NOMO-1 treated with dmso at 0.1 percent for 144 hours (cell line): ENCODE measurements at regions not wholly inside any gene's neighbourhood (a gene's known extent, or its start where the extent isn't known, plus 50 kb on each side); places are given as distances from the start of the nearest gene placed in this dataset.
"Not testable (repeated sequence)": the region's sequence is repeated elsewhere in the genome, so short reads cannot be mapped to it uniquely, and the experiment has no call there.

Experiments
- DNase-seq: peaks from one replicate; lab custom pipeline; 2025; ENCODE audit not compliant: unreplicated experiment; lab: John Stamatoyannopoulos, UW

DNA sequence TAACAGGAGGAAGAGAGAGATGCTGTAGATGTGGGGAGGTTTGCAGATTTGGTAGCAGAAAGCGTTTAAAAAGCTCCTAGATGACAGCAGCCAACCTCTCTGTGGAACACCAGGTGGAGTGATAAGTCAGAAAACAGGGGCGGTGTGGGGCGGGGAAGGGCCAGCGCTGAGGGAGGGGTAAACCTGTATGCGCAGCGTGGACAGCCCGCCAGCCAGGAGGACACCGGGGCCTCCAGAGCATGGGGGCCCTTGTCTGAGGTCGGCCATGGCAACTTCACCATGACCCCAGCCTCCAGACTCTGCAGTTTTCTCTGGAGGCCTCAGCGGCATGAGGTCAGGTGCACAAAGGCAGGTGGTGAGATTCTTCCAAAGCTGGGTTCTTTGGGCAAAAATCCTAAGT lies 423.7 kb downstream of the BRD1 start:
- no peak for DNase-seq

DNA sequence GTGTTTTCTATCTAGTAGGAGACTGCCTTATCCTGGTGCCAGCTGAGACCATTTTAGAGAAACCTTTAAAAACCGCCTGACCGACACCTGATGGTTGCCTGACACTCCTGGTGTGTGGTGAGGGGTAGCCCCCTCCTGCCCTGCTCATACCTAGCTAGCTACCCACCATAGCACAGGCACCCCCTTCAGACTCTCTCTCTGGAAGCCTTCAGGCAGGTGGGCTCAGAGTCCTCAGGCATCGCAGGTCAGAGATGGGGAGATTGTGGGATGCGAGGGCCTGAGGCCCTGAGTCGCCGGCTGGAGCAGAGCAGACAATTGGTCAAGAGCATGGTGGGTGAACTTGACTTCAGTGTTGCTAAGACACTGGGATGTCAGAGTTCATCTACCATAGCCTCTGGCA lies 424.6 kb downstream of the BRD1 start:
- DNase-seq: no peak

DNA sequence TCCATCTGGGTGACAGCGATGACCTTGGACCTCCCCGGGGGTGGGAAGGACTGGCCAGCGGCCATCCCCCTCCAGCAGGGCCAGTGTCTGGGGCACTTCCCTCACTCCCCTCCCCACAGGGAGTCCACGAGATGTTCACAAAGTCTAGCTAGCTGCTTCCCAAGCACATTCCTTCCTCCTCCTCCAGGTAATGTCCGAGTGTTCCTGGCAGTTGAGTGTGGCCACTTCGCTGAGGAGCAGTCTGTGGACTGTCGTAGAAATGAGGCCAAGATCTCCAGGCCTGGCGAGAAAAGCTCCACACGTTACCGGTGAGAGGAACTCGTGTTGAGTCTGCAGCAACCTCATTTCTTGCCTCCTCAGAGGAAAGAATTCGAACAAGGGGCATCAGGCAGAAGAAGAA lies 425.5 kb downstream of the BRD1 start:
- no peak for DNase-seq

DNA sequence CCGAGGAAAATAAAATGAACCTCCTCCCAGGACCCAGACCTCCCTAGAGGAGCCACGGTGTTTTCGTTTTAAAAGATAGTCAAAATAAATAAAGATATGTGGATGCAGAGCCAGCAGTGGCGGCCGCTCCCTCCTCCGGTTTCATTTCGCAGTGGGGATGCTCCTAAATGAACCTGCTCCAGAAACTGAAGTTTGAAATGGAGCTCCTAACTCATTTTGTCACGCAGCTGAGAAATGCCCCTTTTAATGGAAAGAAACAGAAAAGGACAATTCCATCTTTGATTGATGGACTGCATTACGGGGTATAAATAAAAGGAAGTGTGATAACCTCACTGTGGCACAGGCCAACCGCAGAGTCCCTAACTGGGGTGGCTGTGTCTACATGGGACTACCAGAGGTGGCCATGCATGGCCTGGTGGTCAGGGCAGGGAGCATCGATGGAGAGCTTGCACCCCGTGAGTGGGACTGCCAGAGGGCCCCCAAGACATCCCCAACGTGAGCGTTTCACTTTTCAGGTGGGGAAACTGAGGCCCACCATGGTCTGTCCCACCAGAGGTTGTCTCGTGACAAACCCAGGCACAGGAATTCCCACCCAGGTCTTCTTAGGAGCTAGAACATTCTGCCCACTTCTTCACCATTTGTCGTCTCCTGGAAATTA lies 426.6 kb downstream of the BRD1 start:
- no peak for DNase-seq

DNA sequence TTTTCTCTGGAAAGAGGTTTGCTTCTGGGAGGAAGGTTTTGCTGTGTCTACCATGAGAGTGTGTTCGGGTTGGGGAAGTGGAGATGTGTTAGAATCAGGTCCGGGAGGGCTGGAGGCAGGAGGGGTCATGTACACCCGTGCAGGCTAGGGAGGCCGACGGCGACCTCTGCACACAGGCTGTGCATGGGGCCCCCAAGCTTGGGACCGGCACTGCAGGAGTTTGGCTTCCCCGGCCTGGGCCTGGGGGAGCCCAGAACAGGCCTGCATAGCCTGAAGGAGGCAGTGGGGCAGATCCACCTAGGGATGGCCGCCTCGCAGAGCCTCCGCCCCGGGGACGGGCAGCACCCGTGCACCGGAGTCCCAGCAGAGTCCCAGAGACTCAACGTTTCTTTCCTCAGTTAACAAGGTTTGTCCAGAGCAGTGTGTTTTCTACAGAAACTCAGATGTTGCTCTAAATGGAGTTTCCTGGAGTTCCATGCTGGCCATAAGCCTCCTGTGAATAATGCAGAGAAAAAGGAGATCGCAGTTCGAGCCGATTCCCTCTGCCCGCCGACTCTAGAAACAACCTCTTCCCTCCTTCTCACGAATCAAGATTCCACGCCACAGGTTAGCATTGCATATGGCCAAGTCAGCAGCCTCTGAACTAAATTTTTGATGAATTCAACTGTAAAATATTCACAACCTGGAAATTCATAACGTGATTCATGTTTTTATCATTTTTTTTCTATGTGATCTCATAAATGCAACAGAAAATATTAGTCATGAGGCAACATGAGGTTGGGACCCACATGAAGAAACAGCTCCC lies 427.3 kb downstream of the BRD1 start:
- no peak for DNase-seq

DNA sequence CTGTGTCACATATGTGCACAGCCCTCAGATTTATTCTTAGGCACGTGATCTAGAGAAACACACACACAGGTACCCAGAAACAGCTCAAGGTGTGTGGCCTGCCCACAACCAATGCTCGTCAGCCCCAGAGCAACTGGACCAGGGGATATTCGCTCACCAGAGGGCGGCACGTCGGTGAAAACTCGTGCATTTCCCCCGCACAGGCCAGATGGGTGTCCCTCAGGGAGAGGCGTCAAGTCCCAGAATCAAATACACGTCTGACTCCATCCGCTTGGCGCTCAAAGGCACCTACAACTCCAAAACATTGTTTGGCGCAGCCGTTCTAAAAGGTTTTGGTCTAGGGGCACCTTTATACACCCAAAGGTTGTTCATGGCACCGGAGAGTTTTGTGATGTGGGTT lies 429.0 kb downstream of the BRD1 start:
- DNase-seq: no peak

DNA sequence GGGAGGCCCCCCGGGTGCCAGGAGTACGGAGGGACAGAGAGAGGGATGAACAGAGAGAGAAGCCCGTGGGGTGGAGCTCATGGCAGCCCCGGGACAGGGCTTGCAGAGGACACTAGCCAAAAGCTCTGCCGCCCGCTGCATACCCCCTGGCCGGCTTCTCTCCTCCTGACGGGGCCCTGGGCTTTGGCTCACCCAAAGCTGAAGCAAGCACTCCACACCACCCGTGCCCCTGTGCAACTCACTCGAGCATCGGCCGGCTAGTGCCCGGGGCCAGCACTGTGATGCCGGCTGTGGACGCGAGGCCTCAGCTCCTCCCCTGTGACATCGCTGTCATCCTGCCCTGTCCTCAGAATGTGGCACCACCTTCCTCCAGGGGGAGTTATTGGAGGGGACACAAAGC lies 429.6 kb downstream of the BRD1 start:
- DNase-seq: no peak

DNA sequence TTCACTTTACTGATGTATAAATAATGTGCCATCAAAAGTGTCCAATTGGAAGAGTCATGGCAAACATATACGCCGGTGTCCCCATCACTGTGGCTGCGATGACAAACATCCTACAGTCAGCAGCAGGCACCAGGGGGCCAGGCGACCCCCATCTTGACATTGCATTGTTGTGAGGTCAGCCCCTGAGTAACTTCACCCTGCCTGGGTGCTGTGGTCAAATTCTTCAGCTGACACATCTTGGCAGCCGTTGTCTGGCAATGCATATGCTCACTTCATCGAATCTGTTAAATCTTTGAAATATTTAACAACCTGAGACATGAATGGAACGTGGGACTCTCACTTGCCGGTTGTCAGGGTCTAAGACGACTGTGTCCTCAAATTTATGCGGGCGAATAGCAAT lies 430.9 kb downstream of the BRD1 start:
- DNase-seq: no peak

DNA sequence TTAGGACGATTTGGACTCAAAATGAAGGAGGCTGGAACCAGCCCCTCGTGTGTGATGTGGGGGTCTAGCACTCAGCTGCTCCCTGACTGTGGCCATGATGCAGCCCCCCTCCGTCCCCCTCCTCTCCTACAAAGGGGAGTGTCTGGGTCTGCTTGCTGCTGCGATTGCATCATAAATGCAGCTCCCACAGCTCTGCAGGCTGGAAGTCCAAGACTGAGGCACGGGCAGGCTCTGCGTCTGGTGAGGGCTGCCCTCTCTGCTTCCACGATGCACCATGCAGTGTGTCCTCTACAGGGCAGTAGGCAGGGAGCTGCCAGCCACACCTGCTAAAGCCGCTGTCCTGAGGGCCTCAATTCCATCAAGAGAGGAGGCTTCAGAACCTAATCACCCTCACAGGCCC lies 432.1 kb downstream of the BRD1 start:
- no peak for DNase-seq

DNA sequence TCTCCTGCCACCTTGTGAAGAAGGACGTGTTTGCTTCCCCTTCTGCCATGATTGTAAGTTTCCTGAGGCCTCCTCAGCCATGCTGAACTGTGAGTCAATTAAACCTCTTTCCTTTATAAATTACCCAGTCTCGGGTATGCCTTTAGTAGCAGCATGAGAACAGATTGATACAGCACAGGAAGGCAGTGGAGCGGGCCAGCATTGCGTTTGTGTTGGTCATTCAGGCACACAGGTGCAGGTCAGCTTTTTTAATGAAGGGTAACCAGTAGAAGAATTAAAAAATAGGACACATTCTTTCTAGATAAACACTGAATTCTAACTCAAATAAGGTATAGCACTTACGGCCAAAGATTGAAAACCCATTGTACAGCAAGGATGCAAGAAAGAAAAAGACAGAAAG lies 432.6 kb downstream of the BRD1 start:
- not testable (repeated sequence) for DNase-seq

DNA sequence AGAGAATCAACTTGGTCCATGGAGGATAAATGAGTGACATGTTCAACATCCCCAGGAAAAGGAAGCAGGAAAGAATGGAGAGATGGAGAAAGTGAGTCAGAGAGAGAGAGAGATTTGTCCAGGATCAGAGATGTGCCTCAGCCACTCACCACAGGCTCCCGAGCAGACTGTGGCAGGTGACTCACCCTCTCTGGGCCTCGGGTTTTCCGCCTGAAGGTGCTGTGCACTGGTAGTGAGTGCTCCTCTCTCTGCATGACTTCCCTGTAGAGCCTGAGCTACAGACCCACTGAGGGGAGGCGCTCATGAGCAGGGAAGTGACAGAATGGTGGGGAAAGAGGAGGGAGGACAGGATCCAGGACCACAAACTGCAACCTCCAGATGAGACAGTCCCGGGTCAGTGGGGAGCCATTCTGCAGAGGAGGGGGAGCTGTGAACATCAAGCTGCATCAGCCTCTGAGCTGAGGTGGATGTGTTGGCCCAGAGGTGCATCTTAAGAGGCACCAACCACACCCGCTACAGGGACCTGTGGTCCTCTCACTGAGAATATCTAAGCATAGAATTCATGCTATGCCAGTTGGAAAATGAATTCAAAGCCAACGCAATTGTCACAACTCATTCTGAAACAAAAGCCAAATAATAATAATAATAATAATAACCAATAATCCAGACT lies 433.4 kb downstream of the BRD1 start:
- DNase-seq: no peak

DNA sequence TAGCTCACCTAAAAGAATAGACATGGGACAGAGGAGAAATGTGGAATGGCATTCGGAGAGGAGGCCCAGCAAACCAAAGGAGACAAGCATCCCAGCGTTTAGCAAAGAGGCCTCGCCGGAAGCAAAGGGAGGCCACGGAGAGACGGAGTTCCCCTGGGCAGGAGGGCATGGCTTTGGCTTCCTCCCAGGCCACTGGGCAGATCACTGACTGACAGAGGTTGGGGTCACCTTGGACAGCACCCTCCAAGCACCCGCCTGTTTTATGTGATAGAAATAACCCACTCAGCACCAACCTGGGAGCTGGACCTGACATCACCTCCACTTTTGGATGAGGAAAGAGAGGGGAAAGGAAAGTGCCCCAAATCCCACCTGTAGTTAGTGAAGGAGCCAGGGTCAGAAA lies 434.1 kb downstream of the BRD1 start:
- no peak for DNase-seq

DNA sequence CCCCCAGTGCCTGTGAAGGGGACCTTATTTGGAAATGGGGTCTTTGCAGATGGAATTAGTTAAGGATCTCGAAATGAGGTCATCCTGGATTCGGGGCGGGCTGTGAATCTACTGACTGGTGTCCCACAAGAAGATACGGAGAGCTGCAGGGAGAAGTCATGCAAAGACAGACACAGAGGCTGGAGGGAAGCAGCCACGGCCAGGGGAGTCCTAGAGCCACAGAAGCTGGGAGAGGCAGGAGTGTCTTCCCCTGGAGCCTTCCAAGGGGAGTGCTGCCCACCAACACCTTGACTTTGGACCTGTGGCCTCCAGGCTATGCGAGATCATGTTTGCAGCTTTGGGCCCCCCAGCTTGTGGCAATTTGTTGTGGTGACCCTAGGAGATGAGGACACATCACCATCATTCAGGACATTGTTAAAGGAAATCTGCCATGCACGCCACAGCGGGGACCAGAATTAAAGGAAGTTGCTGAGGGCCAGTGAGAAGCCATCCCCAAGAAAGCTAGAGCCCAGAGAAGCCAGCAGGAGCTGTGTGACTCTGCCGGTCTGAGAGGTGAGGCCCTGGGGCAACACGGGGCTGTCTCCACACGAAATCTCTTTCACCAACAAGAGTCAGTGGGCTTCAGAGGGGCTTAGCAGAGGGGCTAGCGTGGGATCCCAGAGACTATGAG lies 434.7 kb downstream of the BRD1 start:
- no peak for DNase-seq

DNA sequence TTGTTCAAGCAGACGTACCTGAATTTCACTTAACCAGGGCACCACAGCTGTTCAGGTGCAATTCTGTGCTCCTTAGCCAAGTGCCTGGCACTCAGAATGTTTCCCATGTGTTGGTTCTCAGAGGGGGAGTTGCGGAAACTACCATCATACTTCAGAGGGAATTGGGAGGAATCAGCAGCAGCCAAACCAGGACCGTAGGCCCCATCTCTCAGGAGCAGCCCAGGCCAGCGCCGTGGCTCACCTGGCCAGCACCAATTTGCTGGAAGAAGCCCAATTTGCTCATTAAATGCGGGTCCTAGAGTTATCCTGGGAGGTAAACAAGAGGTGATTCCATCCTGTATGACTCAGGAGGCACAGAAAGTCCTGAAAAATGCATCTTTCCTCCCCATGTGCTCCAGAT lies 435.4 kb downstream of the BRD1 start:
- DNase-seq: no peak

DNA sequence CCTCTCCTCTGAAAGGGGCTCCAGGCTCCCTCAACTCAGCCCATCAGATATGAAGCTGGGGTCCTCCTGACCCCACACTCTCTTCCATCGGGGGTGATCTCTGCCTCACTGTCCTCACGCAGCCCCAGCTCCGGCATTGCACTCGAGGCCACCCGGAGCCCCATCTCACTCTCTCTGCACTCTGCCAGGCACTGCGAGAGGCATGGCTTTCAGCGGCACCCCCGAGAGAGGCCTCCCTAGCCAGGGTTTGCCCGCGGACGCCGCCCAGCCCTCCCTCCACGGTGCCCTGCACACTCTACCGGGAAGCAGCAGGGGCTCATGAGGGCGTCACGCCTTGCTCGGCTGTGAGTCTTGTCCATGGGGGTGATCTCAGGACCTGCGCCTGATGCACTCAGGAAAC lies 436.2 kb downstream of the BRD1 start:
- no peak for DNase-seq

DNA sequence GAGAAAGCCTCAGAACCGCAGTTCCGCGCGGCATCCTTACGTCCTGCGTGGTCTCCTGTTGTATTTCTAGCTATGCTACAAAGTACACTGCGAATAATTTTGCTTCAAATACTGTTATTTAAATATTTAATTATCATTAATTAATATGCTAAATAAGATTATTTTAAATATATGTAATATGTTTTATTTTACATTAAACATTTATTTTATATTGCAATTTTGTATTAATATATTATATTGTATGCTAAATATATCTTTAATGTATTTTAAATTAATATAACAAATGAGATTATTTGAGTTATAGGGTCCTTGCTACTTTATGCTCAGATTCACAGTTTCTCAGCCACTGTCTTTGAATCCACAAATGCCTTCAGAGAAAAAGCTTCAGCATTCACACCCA lies 436.7 kb downstream of the BRD1 start:
- DNase-seq: no peak

DNA sequence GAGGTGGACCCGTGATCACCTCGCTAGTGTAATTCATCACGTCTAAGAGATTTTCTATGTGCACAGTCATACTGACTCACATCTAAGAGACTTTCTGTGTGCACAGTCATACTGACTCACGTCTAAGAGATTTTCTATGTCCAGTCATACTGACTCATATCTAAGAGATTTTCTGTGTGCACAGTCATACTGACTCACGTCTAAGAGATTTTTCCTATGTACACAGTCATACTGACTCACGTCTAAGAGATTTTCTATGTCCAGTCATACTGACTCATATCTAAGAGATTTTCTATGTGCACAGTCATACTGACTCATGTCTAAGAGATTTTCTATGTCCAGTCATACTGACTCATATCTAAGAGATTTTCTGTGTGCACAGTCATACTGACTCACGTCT lies 443.8 kb downstream of the BRD1 start:
- not testable (repeated sequence) for DNase-seq

DNA sequence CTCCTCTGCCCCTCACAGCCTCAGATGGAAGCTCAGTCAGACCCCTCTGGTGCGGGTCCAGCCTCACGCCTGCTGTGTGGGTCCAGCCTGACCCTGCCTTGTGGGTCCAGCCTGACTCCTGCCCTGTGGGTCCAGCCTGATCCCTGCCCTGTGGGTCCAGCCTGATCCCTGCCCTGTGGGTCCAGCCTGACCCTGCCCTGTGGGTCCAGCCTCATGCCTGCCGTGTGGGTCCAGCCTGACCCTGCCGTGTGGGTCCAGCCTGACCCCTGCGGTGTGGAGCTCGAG lies 445.3 kb downstream of the BRD1 start:
- DNase-seq: no peak

DNA sequence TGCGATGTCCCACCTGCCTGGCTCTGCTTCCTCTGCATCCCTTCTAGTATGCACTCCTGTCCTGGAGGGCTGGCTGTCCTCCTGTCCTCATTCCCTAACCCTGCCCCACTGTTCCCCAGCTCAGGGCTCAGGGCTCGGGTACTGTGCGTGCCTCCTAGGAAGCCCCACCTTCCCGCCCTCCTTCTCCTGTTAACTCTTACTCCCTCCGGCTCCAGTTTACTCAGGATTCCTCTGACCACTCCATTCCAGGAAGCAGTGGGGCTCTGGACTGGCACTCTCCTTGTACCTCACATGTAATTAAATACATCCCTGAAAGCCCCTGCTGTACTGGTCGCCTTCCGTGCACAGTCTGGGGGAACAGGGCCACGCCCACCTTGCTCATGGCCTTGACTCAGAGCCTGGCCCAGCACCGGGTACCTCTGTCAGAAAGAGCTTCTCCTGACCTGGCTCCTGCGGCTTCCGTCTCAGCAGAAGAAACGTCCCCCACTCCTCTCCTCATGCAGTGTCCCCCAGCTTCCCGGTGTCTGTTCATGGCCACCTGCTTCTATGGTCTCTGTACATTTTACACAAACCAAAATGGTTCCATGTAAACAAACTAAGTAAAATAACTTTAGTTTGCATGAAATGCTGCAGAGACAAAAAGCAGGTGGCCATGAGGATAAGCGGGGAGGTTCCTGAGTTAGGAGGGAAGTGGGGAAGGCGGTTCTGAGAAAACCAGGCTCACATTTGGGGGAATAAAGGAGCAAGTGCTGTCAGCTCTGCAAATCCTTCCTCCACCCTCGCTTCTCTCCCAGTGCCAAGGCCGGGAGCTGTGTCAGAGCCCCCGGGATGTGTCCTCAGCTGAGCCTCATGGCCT lies 445.9 kb downstream of the BRD1 start:
- no peak for DNase-seq

DNA sequence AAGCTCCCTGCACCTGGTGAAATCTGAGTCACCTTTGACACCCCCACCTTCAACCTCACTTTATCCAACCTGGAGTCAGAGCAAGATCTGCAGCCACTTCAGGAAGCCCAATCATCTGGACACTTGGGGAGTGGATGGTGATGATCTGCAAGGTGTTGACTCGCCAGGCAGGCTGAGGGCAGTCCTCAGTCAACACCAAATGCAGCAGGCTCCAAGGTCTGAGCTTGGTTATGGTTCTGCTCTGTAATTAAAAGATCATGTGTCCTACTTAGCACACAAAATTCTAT lies 446.9 kb downstream of the BRD1 start:
- DNase-seq: no peak

DNA sequence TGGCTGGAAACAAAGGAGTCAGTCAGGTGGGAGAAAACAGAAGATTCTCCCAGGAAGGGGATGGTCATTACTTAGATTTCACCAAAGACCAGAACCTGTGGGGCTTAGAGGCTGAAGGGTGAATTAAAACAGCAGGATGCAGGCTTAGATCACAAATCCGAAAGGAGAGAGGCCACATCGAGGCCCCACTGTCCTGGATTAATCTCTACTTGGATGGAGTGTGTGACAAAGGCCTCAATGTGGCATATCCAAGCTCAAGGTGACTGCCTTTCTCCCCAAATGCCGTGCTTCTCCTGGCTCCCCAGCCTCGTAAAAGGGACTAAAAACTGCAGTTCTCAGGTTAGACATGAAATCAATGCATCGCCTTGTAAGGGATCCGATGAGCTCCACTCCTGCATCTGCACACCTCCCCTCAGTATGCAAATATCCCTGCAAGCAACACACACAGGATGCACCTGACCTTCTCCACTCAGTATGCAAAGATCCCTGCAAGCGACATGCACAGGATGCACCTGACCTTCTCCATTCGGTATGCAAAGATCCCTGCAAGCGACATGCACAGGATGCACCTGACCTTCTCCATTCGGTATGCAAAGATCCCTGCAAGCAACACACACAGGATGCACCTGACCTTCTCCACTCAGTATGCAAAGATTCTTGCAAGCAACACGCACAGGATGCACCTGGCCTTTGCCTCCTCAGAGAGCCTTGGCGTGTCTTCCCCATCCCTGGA lies 447.4 kb downstream of the BRD1 start:
- DNase-seq: no peak
